ENCODE measurements at regions not wholly inside any gene's neighbourhood (a gene's known extent, or its start where the extent isn't known, plus 50 kb on each side); places are given as distances from the start of the nearest gene placed in this dataset.

DNA sequence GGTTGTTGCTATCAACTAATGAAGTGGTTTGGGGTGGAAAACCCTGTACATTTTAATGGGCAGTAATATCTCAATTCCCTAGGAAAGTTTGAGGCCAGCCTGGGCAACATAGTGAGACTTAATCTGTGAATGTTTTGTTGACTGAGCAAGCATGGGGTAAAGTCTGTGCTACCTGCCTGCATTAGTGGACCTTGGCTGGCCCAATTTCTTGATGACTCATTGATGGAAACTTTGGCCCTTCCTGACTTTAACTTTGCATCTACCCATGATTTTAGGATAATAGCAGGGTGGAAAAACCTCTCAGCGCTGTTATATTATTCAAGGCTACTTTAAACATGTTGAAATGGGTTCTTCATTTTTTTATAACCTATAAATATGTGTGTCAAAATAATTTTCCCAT lies 389.4 kb upstream of the RORB start:
- Histone ChIP-seq H3K4me2 (no peak overlapping the region), H3K36me3 (ENCODE audit: low read depth) (no peaks in the 10 kb centered on the region), H2AFZ (no peak overlapping the region), H3F3A (ENCODE audit: insufficient read depth, low read depth) (no peaks in the 10 kb centered on the region), H3K79me2 (ENCODE audit: low read depth) (no peaks in the 10 kb centered on the region), H3K27me3 (ENCODE audit: insufficient read depth, low read depth) (no peaks in the 10 kb centered on the region), H3K4me3 (no peak overlapping the region), H3K27ac (no peak overlapping the region), H3K9me2 (ENCODE audit: insufficient read depth) (no peaks in the 10 kb centered on the region), H3K4me1 (replicated peaks; ENCODE audit: insufficient read depth) (no peaks in the 10 kb centered on the region), H4K20me1 (ENCODE audit: insufficient read depth) (no peaks in the 10 kb centered on the region), H3K9me3 (ENCODE audit: insufficient read depth, low read depth) (no peaks in the 10 kb centered on the region)
- DNase-seq: no peak
- POLR2A ChIA-PET (ENCODE audit: unreplicated experiment): no interaction called here
- intact Hi-C loops (cut with micrococcal nuclease; ENCODE audit: unreplicated experiment): no loop called here
- CTCF ChIA-PET: no interaction called here
- no TSS peak for BruUV-seq (replicated peaks)
- TF ChIP-seq, protein P1, sequence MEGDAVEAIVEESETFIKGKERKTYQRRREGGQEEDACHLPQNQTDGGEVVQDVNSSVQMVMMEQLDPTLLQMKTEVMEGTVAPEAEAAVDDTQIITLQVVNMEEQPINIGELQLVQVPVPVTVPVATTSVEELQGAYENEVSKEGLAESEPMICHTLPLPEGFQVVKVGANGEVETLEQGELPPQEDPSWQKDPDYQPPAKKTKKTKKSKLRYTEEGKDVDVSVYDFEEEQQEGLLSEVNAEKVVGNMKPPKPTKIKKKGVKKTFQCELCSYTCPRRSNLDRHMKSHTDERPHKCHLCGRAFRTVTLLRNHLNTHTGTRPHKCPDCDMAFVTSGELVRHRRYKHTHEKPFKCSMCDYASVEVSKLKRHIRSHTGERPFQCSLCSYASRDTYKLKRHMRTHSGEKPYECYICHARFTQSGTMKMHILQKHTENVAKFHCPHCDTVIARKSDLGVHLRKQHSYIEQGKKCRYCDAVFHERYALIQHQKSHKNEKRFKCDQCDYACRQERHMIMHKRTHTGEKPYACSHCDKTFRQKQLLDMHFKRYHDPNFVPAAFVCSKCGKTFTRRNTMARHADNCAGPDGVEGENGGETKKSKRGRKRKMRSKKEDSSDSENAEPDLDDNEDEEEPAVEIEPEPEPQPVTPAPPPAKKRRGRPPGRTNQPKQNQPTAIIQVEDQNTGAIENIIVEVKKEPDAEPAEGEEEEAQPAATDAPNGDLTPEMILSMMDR (conservative IDR thresholded peaks at IDR 0.05): no peak
- TF ChIP-seq EZH2 (IDR thresholded peaks at IDR 0.05; ENCODE audit: low read depth): no peak

DNA sequence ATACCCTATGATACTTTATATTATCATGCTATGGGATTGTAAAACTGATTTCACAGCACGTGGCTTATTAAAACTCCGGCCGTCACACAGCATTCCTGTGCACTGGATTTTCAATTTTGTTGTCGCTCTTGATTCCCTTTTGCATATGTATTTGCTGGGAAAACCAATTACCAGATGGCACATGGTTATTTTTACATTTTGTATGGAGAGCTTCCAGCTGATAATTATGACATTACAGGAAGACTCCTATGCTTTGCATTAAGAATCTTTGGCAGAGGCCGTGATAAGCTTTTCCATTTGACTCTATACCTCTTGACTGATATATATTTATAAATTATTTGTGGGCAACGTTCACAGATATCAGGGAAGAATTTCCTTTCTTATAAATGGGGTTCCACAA lies 381.2 kb upstream of the RORB start:
- TF ChIP-seq, protein P1 (conservative IDR thresholded peaks at IDR 0.05): no peak
- TF ChIP-seq EZH2 (IDR thresholded peaks at IDR 0.05; ENCODE audit: low read depth): no peak

DNA sequence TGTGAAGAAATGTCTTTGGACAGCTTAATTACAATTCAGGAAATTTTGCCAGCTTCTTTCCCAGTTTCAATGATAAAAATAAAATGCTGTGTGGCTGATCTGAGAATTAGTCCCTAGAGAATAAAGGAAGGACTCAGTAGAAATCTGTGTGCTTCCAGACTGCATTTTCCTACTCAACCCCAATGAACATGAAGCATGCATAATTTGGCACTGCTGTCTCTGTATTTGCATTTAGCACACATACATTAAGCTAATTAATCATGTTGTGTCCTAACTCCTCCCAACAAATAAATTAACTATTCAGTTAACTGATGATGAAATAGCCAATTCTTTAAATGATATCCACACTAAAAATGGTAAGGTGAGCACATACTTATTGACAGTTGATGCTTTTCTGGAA lies 380.0 kb upstream of the RORB start:
- no peaks in the 10 kb centered on the region for H3K27me3 ChIP-seq (ENCODE audit: insufficient read depth, low read depth)
- no peaks in the 10 kb centered on the region for H3K79me2 ChIP-seq (ENCODE audit: low read depth)
- H3K4me1 ChIP-seq (replicated peaks; ENCODE audit: insufficient read depth): no peaks in the 10 kb centered on the region
- no peak overlapping the region for H3K4me2 ChIP-seq
- ChIA-PET POLR2A (ENCODE audit: unreplicated experiment) (no interaction called here), CTCF (no interaction called here)
- no peaks in the 10 kb centered on the region for H3F3A ChIP-seq (ENCODE audit: insufficient read depth, low read depth)
- DNase-seq: no peak
- H3K9me3 ChIP-seq (ENCODE audit: insufficient read depth, low read depth): no peaks in the 10 kb centered on the region
- BruUV-seq (replicated peaks): no TSS peak
- H3K36me3 ChIP-seq (ENCODE audit: low read depth): no peaks in the 10 kb centered on the region
- intact Hi-C loops (cut with micrococcal nuclease; ENCODE audit: unreplicated experiment): no loop called here
- H2AFZ ChIP-seq: no peak overlapping the region
- H4K20me1 ChIP-seq (ENCODE audit: insufficient read depth): no peaks in the 10 kb centered on the region
- H3K27ac ChIP-seq: no peak overlapping the region
- TF ChIP-seq, protein P1 (conservative IDR thresholded peaks at IDR 0.05): no peak
- no peak for TF ChIP-seq EZH2 (IDR thresholded peaks at IDR 0.05; ENCODE audit: low read depth)
- H3K9me2 ChIP-seq (ENCODE audit: insufficient read depth): no peaks in the 10 kb centered on the region
- no peak overlapping the region for H3K4me3 ChIP-seq

More for the DNA sequence above, 381.2 kb upstream of the RORB start:
- intact Hi-C loops (cut with micrococcal nuclease; ENCODE audit: unreplicated experiment): no loop called here
- Histone ChIP-seq H3K9me2 (ENCODE audit: insufficient read depth) (no peaks in the 10 kb centered on the region), H3K27ac (no peak overlapping the region), H4K20me1 (ENCODE audit: insufficient read depth) (no peaks in the 10 kb centered on the region), H3K4me3 (no peak overlapping the region), H2AFZ (no peak overlapping the region), H3K9me3 (ENCODE audit: insufficient read depth, low read depth) (no peaks in the 10 kb centered on the region), H3F3A (ENCODE audit: insufficient read depth, low read depth) (no peaks in the 10 kb centered on the region), H3K36me3 (ENCODE audit: low read depth) (no peaks in the 10 kb centered on the region), H3K79me2 (ENCODE audit: low read depth) (no peaks in the 10 kb centered on the region), H3K27me3 (ENCODE audit: insufficient read depth, low read depth) (no peaks in the 10 kb centered on the region), H3K4me2 (no peak overlapping the region), H3K4me1 (replicated peaks; ENCODE audit: insufficient read depth) (no peaks in the 10 kb centered on the region)
- ChIA-PET CTCF (no interaction called here), POLR2A (ENCODE audit: unreplicated experiment) (no interaction called here)
- no TSS peak for BruUV-seq (replicated peaks)
- no peak for DNase-seq

Measured in PC-9 (cell line).